ENCODE measurements at regions not wholly inside any gene's neighbourhood (a gene's known extent, or its start where the extent isn't known, plus 50 kb on each side); places are given as distances from the start of the nearest gene placed in this dataset.

GRCh38 chr7:156556083-156556482 lies 84.5 kb upstream of the RNF32 start:
- TF ChIP-seq POLR2A (IDR thresholded peaks at IDR 0.05) (no peak), CTCF (IDR thresholded peaks at IDR 0.05) (no peak)

Data from suprapubic skin (tissue), 3 donors.